ENCODE measurements at regions not wholly inside any gene's neighbourhood (a gene's known extent, or its start where the extent isn't known, plus 50 kb on each side); places are given as distances from the start of the nearest gene placed in this dataset.

DNA sequence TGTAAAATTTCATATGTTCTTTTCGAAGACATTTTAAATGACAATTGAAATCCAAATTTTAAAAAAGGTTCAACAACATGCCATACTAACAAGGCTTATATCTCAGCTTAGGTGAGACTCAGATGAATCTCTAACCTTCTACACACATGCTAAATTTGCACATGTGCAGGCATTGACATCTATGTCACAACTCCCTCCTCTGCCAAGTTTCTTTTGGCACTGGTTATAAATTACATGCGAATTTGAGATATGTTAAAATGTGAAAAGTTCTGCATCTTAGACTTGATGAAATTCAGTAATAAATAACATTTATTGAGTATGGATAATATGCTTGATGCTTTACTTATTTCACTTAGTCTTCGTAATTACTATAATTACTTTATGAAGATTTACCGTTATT is 234.3 kb downstream of the TLE4 start:
- TF ChIP-seq, protein P1, sequence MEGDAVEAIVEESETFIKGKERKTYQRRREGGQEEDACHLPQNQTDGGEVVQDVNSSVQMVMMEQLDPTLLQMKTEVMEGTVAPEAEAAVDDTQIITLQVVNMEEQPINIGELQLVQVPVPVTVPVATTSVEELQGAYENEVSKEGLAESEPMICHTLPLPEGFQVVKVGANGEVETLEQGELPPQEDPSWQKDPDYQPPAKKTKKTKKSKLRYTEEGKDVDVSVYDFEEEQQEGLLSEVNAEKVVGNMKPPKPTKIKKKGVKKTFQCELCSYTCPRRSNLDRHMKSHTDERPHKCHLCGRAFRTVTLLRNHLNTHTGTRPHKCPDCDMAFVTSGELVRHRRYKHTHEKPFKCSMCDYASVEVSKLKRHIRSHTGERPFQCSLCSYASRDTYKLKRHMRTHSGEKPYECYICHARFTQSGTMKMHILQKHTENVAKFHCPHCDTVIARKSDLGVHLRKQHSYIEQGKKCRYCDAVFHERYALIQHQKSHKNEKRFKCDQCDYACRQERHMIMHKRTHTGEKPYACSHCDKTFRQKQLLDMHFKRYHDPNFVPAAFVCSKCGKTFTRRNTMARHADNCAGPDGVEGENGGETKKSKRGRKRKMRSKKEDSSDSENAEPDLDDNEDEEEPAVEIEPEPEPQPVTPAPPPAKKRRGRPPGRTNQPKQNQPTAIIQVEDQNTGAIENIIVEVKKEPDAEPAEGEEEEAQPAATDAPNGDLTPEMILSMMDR (IDR thresholded peaks at IDR 0.05): no peak
- no peak for TF ChIP-seq POLR2A (IDR thresholded peaks at IDR 0.05)

Data from body of pancreas (tissue), 4 donors.